Psoas muscle (tissue), 7 donors: ENCODE measurements at regions not wholly inside any gene's neighbourhood (a gene's known extent, or its start where the extent isn't known, plus 50 kb on each side); places are given as distances from the start of the nearest gene placed in this dataset.

Experiments used
- ATAC-seq, 4 donors: fragments of 200-7000 bp; cut with Tn5 transposase; one replicate each; pipeline ENCODE4 v1.9.1; 2020; ENCODE audit warnings: moderate library complexity in 3 of 4, mild to moderate bottlenecking in 2 of 4
- DNase-seq, 2 donors: peaks; one replicate each; pipeline ENCODE4 v3.0.0-alpha.2; 2020
- H3K27ac ChIP-seq: fragments of 200-600 bp; one replicate; pipeline ENCODE4 v1.8.0; 2022
- H3K27me3 ChIP-seq, 3 donors: fragments of 200-600 bp in 1 of 3; one replicate each; pipeline versions ENCODE4 v1.6.1 to v1.8.0; 2013 to 2022; ENCODE audit warnings: low read length in 2 of 3, mild to moderate bottlenecking in 2 of 3, moderate library complexity in 1 of 3; ENCODE audit not compliant: insufficient read depth in 3 of 3
- H3K36me3 ChIP-seq, 2 donors: fragments of 200-600 bp in 1 of 2; one replicate each; pipeline versions ENCODE4 v1.6.1 to v1.8.0; 2013 to 2022; ENCODE audit warnings: low read depth in 1 of 2, mild to moderate bottlenecking in 1 of 2, moderate library complexity in 1 of 2; ENCODE audit not compliant: insufficient read depth in 1 of 2
- H3K4me1 ChIP-seq: fragments of 200-600 bp; one replicate; pipeline ENCODE4 v1.8.0; 2022
- H3K4me3 ChIP-seq: fragments of 200-600 bp; one replicate; pipeline ENCODE4 v1.8.0; 2022; ENCODE audit warnings: mild to moderate bottlenecking
- H3K9me3 ChIP-seq: fragments of 200-600 bp; one replicate; pipeline ENCODE4 v1.8.0; 2022
- CTCF ChIP-seq: fragments of 200-600 bp; IDR thresholded peaks from one replicate; pipeline ENCODE4 v1.8.0; 2022; ENCODE audit warnings: antibody characterized with exemption
- WGBS, 3 donors: extraction: QIAGEN DNeasy Blood & Tissue Kit; methylation state at CpG; one replicate each; pipeline versions ENCODE4 v1.1.6 to v1.1.7; 2013; 5-methylcytosine and 5-hydroxymethylcytosine counted together
- intact Hi-C, 2 donors: fragments of 100-400 bp; cut with DNase I; formaldehyde crosslinking; loops; one replicate each; pipeline versions ENCODE4 v1.11.0 to v1.14.2; 2022
- donor health status: healthy with polysubstance abuse.
- donor health status: DM: no; HTN: no; CAD: no; lungs with moderate emphysema.
- donor health status: Bipolar disorder and iron deficiency.
- donor health status: healthy.
- donor health status: DM: yes; HTN: yes; CAD: no.
- donor health status: DM: no; HTN: no; CAD: no.
- donor health status: DM: yes; HTN: yes; CAD: no.

GRCh38 chr2:19246496-19246895 is 111.9 kb downstream of the OSR1 start:
- Histone ChIP-seq H3K4me3 (no peak overlapping the region), H3K27me3 (no peaks in the 10 kb centered on the region), H3K27ac (no peak overlapping the region), H3K9me3 (no peaks in the 10 kb centered on the region), H3K36me3 (no peaks in the 10 kb centered on the region), H3K4me1 (no peaks in the 10 kb centered on the region)
- intact Hi-C loops, result no loop called here
- ATAC-seq (no peak), DNase-seq (no peak)
- no peak for TF ChIP-seq CTCF
- WGBS, 3 donors, result 74 to 83% (median 76%) methylated on average over 12 of the region's 12 CpGs

GRCh38 chr2:19244460-19245363 is 113.7 kb downstream of the OSR1 start:
- no peak for TF ChIP-seq CTCF
- Histone ChIP-seq H3K9me3 (no peaks in the 10 kb centered on the region), H3K4me3 (no peak overlapping the region), H3K4me1 (no peaks in the 10 kb centered on the region), H3K27ac (no peak overlapping the region), H3K36me3 (no peaks in the 10 kb centered on the region), H3K27me3 (no peaks in the 10 kb centered on the region)
- WGBS, 3 donors, result 78 to 83% (median 81%) methylated on average over 9 of the region's 9 CpGs
- intact Hi-C loops, result no loop called here
- DNase-seq (no peak), ATAC-seq (no peak)

- H3K27ac ChIP-seq, result no peak overlapping the region
- 78 to 84% (median 78%) methylated on average over 8 of the region's 8 CpGs for WGBS, 3 donors
- H3K27me3 ChIP-seq, result no peaks in the 10 kb centered on the region
- intact Hi-C loops, result no loop called here
- no peaks in the 10 kb centered on the region for H3K9me3 ChIP-seq
- H3K4me3 ChIP-seq, result no peak overlapping the region
- ATAC-seq (no peak), DNase-seq (no peak)
- no peaks in the 10 kb centered on the region for H3K4me1 ChIP-seq
- H3K36me3 ChIP-seq, result no peaks in the 10 kb centered on the region
- TF ChIP-seq CTCF, result no peak
Measured at GRCh38 chr2:19238440-19239060, 119.9 kb downstream of the OSR1 start.

GRCh38 chr2:19235308-19235707 is 123.1 kb downstream of the OSR1 start:
- Histone ChIP-seq H3K4me3 (no peak overlapping the region), H3K4me1 (no peaks in the 10 kb centered on the region), H3K36me3 (no peaks in the 10 kb centered on the region), H3K27me3 (no peaks in the 10 kb centered on the region), H3K9me3 (no peaks in the 10 kb centered on the region), H3K27ac (no peak overlapping the region)
- no peak for TF ChIP-seq CTCF
- intact Hi-C loops, result no loop called here
- DNase-seq, result no peak
- ATAC-seq, result peak in 1 of 4 donors; percentile 54
- WGBS, 3 donors, result 53 to 70% (median 58%) methylated on average over 2 of the region's 2 CpGs
